CD4-positive, alpha-beta T cell treated with Interleukin-4 for 4 hours (primary cell): ENCODE measurements at regions not wholly inside any gene's neighbourhood (a gene's known extent, or its start where the extent isn't known, plus 50 kb on each side); places are given as distances from the start of the nearest gene placed in this dataset.

Experiments used
- DNase-seq: peaks from one replicate; pipeline ENCODE4 v3.0.0-alpha.2; 2020

GRCh38 chr15:97410897-97411575 is 549.5 kb upstream of the ARRDC4 start:
- no peak for DNase-seq

- DNase-seq: no peak
These were observed 540.4 kb upstream of the ARRDC4 start for GRCh38 chr15:97420130-97420529.

- DNase-seq: no peak
These were observed 534.9 kb upstream of the ARRDC4 start for GRCh38 chr15:97425596-97425995.

GRCh38 chr15:97443101-97443500 is 517.4 kb upstream of the ARRDC4 start:
- DNase-seq: no peak

GRCh38 chr15:97446138-97446537 is 514.4 kb upstream of the ARRDC4 start:
- no peak for DNase-seq

- DNase-seq: no peak
These were observed 503.8 kb upstream of the ARRDC4 start for GRCh38 chr15:97456521-97457202.

GRCh38 chr15:97457203-97457847 is 503.2 kb upstream of the ARRDC4 start:
- no peak for DNase-seq

- no peak for DNase-seq
These were observed 500.7 kb upstream of the ARRDC4 start for GRCh38 chr15:97459771-97460170.

- no peak for DNase-seq
These were observed 499.3 kb upstream of the ARRDC4 start for GRCh38 chr15:97461226-97461625.

GRCh38 chr15:97463696-97464095 is 496.8 kb upstream of the ARRDC4 start:
- DNase-seq: no peak

GRCh38 chr15:97470417-97470816 is 490.1 kb upstream of the ARRDC4 start:
- no peak for DNase-seq

GRCh38 chr15:97473627-97474026 is 486.9 kb upstream of the ARRDC4 start:
- no peak for DNase-seq

GRCh38 chr15:97479957-97480356 is 480.5 kb upstream of the ARRDC4 start:
- DNase-seq: no peak

GRCh38 chr15:97482521-97482920 is 478.0 kb upstream of the ARRDC4 start:
- DNase-seq: no peak

GRCh38 chr15:97483232-97483631 is 477.3 kb upstream of the ARRDC4 start:
- DNase-seq: no peak

- DNase-seq: no peak
These were observed 470.1 kb upstream of the ARRDC4 start for GRCh38 chr15:97490429-97490828.

GRCh38 chr15:97501291-97501690 is 459.2 kb upstream of the ARRDC4 start:
- peak; percentile 1 for DNase-seq

GRCh38 chr15:97502038-97502437 is 458.5 kb upstream of the ARRDC4 start:
- DNase-seq: no peak

- DNase-seq: no peak
These were observed 456.3 kb upstream of the ARRDC4 start for GRCh38 chr15:97504031-97504792.

GRCh38 chr15:97517737-97518136 is 442.8 kb upstream of the ARRDC4 start:
- DNase-seq: no peak

- DNase-seq: no peak
These were observed 439.8 kb upstream of the ARRDC4 start for GRCh38 chr15:97520689-97521088.

- DNase-seq: no peak
These were observed 438.9 kb upstream of the ARRDC4 start for GRCh38 chr15:97521381-97522285.
